ENCODE measurements at regions not wholly inside any gene's neighbourhood (a gene's known extent, or its start where the extent isn't known, plus 50 kb on each side); places are given as distances from the start of the nearest gene placed in this dataset.
"Not testable (repeated sequence)": the region's sequence is repeated elsewhere in the genome, so short reads cannot be mapped to it uniquely, and the experiment has no call there.

GRCh38 chr19:5257155-5258045 is 83.2 kb downstream of the PTPRS start:
- no peak for DNase-seq

DNA sequence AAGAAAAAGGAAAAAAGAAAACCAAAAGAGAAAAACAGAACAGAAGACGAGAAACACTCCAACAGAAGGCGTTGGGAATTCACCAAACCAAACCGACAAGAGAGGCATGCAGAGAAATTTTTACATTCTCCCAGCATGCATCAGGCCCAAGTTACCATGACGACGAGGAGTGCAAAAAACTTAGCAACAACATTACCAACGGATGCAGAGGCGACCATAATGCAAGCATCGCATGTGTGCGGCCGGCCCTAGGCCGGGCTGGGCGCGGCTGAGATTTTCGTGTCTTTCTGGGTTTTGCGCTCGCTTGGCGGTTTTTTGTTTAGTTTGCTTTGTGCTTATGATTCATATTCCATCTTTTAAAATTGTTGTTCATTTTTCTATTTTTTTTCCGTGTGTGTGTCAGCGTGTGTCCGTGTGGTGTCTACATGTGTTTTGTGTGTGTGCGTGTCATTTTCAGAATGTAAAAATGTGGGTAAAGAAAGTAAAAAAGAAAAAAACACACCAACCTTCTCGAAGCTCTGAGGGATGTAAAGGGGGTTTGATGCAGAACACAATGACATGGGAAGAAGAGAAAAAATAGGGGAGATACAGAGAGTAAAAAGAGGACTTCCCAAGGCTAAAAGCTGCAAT is 84.9 kb downstream of the PTPRS start:
- DNase-seq, result no peak

- DNase-seq, result no peak
Observed at GRCh38 chr19:5254944-5255343, 85.7 kb downstream of the PTPRS start.

DNA sequence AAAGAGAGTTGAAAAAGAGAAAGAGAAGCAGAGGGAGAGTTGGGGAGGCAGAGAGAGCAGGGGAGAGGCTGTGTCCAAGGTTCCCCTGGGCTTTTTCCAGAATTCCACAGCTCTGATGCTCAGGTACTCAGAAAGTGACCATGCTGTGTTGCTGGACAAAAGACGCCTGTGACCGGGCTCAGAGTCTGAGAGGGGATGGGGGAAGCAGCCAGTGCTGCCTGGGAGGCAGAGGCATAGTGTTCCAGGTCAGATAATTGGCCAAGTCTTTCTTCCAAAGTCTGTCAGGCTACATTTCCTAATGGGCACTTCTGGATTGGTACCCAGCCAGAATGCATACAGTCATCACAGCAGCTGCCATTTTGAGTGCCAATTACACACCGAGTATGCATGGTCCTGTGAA is 86.1 kb downstream of the PTPRS start:
- DNase-seq, result no peak

- no peak for DNase-seq
Observed at GRCh38 chr19:5253406-5254110, 87.1 kb downstream of the PTPRS start.

- DNase-seq, result peak; percentile 45
Observed at GRCh38 chr19:5251096-5252065, 89.2 kb downstream of the PTPRS start.

- peak; percentile 74 for DNase-seq
Observed at GRCh38 chr19:5250127-5250659, 90.4 kb downstream of the PTPRS start.

- no peak for DNase-seq
Observed at GRCh38 chr19:5249526-5249925, 91.1 kb downstream of the PTPRS start.

- no peak for DNase-seq
Observed at GRCh38 chr19:5247957-5248705, 92.5 kb downstream of the PTPRS start.

DNA sequence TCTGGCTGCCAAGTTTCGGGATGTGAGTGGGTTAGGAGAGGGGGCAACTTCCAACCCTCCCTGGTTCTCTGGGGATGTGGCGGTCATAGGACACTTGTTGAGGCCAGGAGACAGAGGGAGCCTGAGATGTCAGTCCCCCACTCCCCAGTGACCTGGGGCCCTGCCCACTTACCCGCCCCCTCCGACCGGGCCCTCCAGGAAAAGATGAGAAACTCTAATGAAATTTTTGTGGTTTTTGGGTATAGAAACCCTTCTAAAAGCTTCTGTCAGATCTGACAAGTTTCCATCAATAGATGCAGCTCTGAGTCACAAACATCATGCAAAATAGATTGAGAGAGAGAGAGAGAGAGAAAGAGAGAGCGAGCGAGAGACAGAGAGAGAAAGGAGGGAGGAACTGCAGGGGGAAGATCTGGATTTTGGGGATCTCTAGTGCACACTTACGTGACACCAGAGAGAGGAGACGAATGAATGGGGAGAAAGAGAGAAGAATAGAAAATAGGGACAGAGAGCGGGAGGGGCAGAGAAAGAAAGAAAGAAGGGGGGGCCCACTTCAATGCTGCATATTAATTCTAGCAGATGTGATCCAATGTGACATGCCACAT is 94.0 kb downstream of the PTPRS start:
- DNase-seq, result no peak

GRCh38 chr19:5245631-5246553 is 94.7 kb downstream of the PTPRS start:
- DNase-seq, result no peak

- no peak for DNase-seq
Observed at GRCh38 chr19:5244351-5244750, 96.3 kb downstream of the PTPRS start.

DNA sequence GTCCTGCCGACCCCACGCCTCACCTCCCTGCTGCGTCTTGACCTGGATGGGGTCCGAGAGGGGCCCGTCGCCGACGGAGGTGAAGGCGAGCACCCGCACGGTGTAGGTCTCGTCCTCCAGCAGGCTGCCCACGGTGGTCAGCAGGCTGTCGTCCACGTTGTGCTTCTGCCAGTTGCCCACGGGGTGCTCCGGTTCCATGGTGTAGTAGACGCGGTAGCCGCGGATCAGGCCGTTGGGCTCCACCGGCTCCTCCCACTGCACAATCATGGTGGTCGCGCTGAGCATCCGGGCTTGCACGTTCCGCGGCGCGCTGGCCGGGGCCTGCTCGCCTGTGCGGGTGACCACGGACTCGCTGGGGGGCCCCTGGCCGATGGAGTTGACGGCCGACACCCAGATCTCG is 96.7 kb downstream of the PTPRS start:
- no peak for DNase-seq

DNA sequence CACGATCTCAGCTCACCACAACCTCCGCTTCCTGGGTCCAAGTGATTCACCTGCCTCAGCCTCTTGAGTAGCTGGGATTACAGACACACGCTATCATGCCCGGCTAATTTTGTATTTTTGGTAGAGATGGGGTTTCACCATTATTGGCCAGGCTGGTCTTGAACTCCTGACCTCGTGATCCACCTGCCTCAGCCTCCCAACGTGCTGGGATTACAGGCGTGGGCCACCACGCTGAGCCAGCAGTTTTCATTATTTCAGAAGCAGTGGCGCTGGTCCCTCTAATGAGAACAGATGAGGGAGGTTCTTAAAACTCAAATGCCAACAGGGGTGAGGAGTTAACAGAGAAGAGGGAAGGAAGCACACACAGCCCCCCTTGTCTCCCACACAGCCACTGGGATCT is 98.7 kb downstream of the PTPRS start:
- not testable (repeated sequence) for DNase-seq

DNA sequence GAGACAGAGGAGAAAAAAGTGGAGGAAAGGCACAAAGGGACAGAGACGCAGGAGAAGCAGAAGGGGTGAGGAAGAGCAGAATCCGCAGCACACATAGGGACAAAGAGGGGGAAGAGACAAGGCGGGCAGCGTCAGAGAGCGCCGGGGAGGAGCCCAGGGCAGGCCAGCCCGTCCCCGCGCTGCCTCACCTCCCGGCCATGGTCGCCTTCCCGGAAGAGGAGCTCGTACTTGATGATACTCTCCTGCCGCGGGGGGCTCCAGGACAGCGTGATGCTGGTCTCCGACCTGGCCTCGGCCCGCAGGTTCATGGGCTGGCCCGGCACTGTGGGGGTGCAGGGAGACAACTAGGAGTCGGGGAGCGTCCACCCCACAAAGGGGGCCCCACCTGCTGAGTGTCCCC is 100.6 kb downstream of the PTPRS start:
- DNase-seq, result no peak

GRCh38 chr19:5238700-5239099 is 101.9 kb downstream of the PTPRS start:
- DNase-seq, result no peak

DNA sequence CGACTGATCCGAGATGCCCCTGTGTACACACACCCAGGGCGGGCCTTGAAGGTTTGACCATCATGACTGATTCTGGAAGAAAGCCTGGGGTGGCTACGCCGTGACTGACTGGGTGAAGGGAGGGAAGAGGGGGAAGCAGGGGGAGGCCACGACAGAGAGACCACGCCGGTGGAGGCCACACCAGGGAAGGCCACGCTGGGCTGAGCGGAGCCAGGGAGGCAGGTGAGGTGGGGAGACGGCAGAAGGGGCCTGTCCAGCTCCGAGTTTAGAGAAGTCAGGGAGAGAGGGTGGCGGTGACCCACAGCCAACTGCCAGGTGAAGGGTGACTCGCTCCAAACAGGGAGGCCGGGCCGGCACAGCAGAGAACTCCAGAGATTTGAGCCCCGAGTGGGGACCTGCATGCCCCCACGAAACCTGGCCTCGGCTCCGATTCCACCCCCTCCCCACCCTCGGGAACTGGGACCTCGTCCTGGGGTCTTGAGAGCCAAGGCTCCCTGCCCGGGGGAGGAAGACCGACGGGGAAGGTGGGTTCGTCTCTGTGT is 102.6 kb downstream of the PTPRS start:
- DNase-seq, result no peak

- DNase-seq, result no peak
Observed at GRCh38 chr19:5237190-5237780, 103.3 kb downstream of the PTPRS start.

Measured in NCI-H1092 treated with DMSO at 0.1 percent for 48 hours (cell line).